ENCODE measurements at regions not wholly inside any gene's neighbourhood (a gene's known extent, or its start where the extent isn't known, plus 50 kb on each side); places are given as distances from the start of the nearest gene placed in this dataset.
"Not testable (repeated sequence)": the region's sequence is repeated elsewhere in the genome, so short reads cannot be mapped to it uniquely, and the experiment has no call there.

DNA sequence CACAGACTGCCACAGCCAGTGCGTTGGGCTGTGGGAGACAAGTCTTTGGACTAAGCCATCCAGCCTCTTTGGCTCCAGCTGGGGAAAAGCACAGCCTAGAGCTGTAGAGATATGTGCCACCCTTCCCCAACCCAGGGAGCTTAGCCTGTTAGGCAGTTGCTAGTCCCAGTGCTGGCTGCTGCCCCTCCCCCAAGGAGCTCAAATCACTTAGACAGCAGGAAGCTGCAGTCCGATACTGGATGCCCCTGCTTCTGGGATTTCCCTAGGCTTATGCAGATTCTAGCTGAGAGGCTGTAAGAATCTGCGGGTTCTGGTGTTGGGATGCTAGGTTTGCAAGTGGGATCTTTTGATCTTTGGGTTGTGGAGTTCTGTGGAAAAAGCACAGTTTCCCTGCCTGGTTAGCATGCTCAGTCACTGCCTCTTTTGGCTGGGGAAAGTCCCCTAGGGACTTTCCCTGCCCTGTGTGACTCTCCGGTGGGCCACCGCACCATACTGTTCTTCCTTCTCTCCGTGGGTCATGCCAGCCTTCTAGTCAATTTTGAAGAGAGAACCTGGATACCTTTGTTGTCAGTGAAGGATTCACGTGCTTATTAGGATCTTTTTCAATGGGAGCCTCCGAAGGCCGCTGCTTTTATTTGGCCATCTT lies 792.0 kb downstream of the KCNA4 start:
- DNase-seq (ENCODE audit: low read depth, low spot score) = no peak

DNA sequence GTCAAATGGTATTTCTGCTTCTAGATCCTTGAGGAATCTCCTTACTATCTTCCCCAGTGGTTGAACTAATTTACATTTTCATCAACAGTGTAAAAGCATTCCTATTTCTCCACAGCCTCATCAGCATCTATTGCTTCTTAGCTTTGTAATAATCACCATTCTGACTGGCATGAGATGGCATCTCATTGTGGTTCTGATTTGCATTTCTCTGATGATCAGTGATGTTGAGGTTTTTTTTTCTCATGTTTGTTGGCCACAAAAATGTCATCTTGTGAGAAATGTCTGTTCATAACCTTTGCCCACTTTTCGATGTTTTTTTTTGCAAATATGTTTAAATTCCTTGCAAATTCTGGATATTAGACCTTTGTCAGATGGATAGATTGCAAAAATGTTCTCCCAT lies 797.3 kb downstream of the KCNA4 start:
- CTCF ChIA-PET; H3K36me3 ChIP-seq (ENCODE audit: control insufficient read depth, insufficient read depth, low read length); H3K27me3 ChIP-seq (ENCODE audit: control insufficient read depth, insufficient read depth, low read length); POLR2A ChIA-PET; H3K27ac ChIP-seq (ENCODE audit: low read length); H3K9me3 ChIP-seq (ENCODE audit: control insufficient read depth, insufficient read depth, low read depth, low read length); DNase-seq (ENCODE audit: low read depth, low spot score); in situ Hi-C loops (cut with HindIII; ENCODE audit: low pct_unique_long_range_greater_than_20kb, low sequenced_read_pairs); intact Hi-C loops (cut with micrococcal nuclease; ENCODE audit: unreplicated experiment); H3K4me3 ChIP-seq (ENCODE audit: low read depth in 2 of 2, low read length in 2 of 2); ATAC-seq; BruUV-seq (replicated peaks); H3K4me1 ChIP-seq (ENCODE audit: control insufficient read depth, insufficient read depth, low read length): not testable (repeated sequence)

More for the DNA sequence above, 792.0 kb downstream of the KCNA4 start:
- POLR2A ChIA-PET = no interaction called here
- H3K27ac ChIP-seq (ENCODE audit: low read length) = no peak overlapping the region
- H3K27me3 ChIP-seq (ENCODE audit: control insufficient read depth, insufficient read depth, low read length) = no peaks in the 10 kb centered on the region
- H3K9me3 ChIP-seq (ENCODE audit: control insufficient read depth, insufficient read depth, low read depth, low read length) = no peaks in the 10 kb centered on the region
- intact Hi-C loops (cut with micrococcal nuclease; ENCODE audit: unreplicated experiment) = no loop called here
- H3K4me3 ChIP-seq (ENCODE audit: low read depth in 2 of 2, low read length in 2 of 2) = no peak overlapping the region
- BruUV-seq (replicated peaks) = no TSS peak
- TF ChIP-seq, protein P1, sequence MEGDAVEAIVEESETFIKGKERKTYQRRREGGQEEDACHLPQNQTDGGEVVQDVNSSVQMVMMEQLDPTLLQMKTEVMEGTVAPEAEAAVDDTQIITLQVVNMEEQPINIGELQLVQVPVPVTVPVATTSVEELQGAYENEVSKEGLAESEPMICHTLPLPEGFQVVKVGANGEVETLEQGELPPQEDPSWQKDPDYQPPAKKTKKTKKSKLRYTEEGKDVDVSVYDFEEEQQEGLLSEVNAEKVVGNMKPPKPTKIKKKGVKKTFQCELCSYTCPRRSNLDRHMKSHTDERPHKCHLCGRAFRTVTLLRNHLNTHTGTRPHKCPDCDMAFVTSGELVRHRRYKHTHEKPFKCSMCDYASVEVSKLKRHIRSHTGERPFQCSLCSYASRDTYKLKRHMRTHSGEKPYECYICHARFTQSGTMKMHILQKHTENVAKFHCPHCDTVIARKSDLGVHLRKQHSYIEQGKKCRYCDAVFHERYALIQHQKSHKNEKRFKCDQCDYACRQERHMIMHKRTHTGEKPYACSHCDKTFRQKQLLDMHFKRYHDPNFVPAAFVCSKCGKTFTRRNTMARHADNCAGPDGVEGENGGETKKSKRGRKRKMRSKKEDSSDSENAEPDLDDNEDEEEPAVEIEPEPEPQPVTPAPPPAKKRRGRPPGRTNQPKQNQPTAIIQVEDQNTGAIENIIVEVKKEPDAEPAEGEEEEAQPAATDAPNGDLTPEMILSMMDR (IDR thresholded peaks at IDR 0.05) = no peak
- no peak for TF ChIP-seq TCF7L2 (IDR thresholded peaks at IDR 0.05; ENCODE audit: low read depth, low read length)
- TF ChIP-seq, protein P2, sequence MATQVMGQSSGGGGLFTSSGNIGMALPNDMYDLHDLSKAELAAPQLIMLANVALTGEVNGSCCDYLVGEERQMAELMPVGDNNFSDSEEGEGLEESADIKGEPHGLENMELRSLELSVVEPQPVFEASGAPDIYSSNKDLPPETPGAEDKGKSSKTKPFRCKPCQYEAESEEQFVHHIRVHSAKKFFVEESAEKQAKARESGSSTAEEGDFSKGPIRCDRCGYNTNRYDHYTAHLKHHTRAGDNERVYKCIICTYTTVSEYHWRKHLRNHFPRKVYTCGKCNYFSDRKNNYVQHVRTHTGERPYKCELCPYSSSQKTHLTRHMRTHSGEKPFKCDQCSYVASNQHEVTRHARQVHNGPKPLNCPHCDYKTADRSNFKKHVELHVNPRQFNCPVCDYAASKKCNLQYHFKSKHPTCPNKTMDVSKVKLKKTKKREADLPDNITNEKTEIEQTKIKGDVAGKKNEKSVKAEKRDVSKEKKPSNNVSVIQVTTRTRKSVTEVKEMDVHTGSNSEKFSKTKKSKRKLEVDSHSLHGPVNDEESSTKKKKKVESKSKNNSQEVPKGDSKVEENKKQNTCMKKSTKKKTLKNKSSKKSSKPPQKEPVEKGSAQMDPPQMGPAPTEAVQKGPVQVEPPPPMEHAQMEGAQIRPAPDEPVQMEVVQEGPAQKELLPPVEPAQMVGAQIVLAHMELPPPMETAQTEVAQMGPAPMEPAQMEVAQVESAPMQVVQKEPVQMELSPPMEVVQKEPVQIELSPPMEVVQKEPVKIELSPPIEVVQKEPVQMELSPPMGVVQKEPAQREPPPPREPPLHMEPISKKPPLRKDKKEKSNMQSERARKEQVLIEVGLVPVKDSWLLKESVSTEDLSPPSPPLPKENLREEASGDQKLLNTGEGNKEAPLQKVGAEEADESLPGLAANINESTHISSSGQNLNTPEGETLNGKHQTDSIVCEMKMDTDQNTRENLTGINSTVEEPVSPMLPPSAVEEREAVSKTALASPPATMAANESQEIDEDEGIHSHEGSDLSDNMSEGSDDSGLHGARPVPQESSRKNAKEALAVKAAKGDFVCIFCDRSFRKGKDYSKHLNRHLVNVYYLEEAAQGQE (IDR thresholded peaks at IDR 0.05; ENCODE audit: insufficient read depth in 1 of 2, low read depth in 2 of 2, low read length in 1 of 2) = no peak
- no peak for TF ChIP-seq SIN3A (IDR thresholded peaks at IDR 0.05; ENCODE audit: borderline replicate concordance, insufficient read depth, low read depth, low read length)
- no peak for TF ChIP-seq POLR2AphosphoS5 (IDR thresholded peaks at IDR 0.05; ENCODE audit: low read depth, low read length)
- no peaks in the 10 kb centered on the region for H3K36me3 ChIP-seq (ENCODE audit: control insufficient read depth, insufficient read depth, low read length)
- no peak for ATAC-seq
- in situ Hi-C loops (cut with HindIII; ENCODE audit: low pct_unique_long_range_greater_than_20kb, low sequenced_read_pairs) = no loop called here
- CTCF ChIA-PET = no interaction called here
- no peaks in the 10 kb centered on the region for H3K4me1 ChIP-seq (ENCODE audit: control insufficient read depth, insufficient read depth, low read length)

DNA sequence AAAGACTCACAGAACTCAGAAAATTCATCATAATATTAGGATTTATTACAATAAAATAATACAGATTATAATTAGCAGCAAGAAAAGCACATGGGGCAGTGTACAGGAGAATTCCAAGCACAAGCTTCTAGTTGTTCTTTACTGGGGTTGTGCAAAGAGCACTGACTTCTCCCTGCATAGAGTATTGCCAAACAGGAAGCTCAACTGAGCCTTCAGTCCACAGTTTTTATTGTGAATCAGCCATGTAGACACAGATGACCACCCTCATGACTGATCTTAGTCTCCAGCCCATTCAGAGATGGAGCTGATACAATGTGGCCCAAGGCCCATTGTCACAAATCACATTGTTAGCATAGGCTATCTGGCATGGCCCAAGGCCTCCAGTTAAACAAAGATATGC lies 798.9 kb downstream of the KCNA4 start:
- H3K27me3 ChIP-seq (ENCODE audit: control insufficient read depth, insufficient read depth, low read length) = no peaks in the 10 kb centered on the region
- no peaks in the 10 kb centered on the region for H3K9me3 ChIP-seq (ENCODE audit: control insufficient read depth, insufficient read depth, low read depth, low read length)
- ATAC-seq (no peak), DNase-seq (ENCODE audit: low read depth, low spot score) (no peak)
- no peaks in the 10 kb centered on the region for H3K36me3 ChIP-seq (ENCODE audit: control insufficient read depth, insufficient read depth, low read length)
- ChIA-PET POLR2A (no interaction called here), CTCF (no interaction called here)
- no peak overlapping the region for H3K27ac ChIP-seq (ENCODE audit: low read length)
- no peaks in the 10 kb centered on the region for H3K4me1 ChIP-seq (ENCODE audit: control insufficient read depth, insufficient read depth, low read length)
- no peak overlapping the region for H3K4me3 ChIP-seq (ENCODE audit: low read depth in 2 of 2, low read length in 2 of 2)
- intact Hi-C loops (cut with micrococcal nuclease; ENCODE audit: unreplicated experiment) (no loop called here), in situ Hi-C loops (cut with HindIII; ENCODE audit: low pct_unique_long_range_greater_than_20kb, low sequenced_read_pairs) (no loop called here)
- TF ChIP-seq TCF7L2 (IDR thresholded peaks at IDR 0.05; ENCODE audit: low read depth, low read length) (no peak), POLR2AphosphoS5 (IDR thresholded peaks at IDR 0.05; ENCODE audit: low read depth, low read length) (no peak)
- TF ChIP-seq, protein P2 (IDR thresholded peaks at IDR 0.05; ENCODE audit: insufficient read depth in 1 of 2, low read depth in 2 of 2, low read length in 1 of 2) = no peak
- TF ChIP-seq, protein P1 (IDR thresholded peaks at IDR 0.05) = no peak
- no TSS peak for BruUV-seq (replicated peaks)
